Spleen (tissue), 7 donors: ENCODE measurements at regions not wholly inside any gene's neighbourhood (a gene's known extent, or its start where the extent isn't known, plus 50 kb on each side); places are given as distances from the start of the nearest gene placed in this dataset.

Experiments
- POLR2AphosphoS5 ChIP-seq, 3 donors: sonication (generic); formaldehyde crosslinking; IDR thresholded peaks; one replicate each; pipeline ENCODE4 v1.5.1; 2017; ENCODE audit warnings: antibody characterized with exemption in 3 of 3
- TF ChIP-seq, protein P1 (sequence below), 11 experiments: fragments of 200-600 bp in 7 of 11; fragments of 450-650 bp in 4 of 11; sonication (generic) in 4 of 11; IDR thresholded peaks in 8 of 11; conservative IDR thresholded peaks in 3 of 11; 1 replicate in 7 of 11; 2 replicates in 4 of 11; pipeline versions ENCODE4 v1.4.0 to v1.8.0; 2016 to 2021; ENCODE audit warnings: antibody characterized with exemption in 11 of 11, inconsistent platforms in 4 of 11, mild to moderate bottlenecking in 1 of 11
- donor health status: DM: no; HTN: no; CAD: no; lungs with moderate emphysema.
- donor health status: DM: no; HTN: no; CAD: no.
- donor health status: DM: no; HTN: no; CAD: no.

- TF ChIP-seq, protein P1, sequence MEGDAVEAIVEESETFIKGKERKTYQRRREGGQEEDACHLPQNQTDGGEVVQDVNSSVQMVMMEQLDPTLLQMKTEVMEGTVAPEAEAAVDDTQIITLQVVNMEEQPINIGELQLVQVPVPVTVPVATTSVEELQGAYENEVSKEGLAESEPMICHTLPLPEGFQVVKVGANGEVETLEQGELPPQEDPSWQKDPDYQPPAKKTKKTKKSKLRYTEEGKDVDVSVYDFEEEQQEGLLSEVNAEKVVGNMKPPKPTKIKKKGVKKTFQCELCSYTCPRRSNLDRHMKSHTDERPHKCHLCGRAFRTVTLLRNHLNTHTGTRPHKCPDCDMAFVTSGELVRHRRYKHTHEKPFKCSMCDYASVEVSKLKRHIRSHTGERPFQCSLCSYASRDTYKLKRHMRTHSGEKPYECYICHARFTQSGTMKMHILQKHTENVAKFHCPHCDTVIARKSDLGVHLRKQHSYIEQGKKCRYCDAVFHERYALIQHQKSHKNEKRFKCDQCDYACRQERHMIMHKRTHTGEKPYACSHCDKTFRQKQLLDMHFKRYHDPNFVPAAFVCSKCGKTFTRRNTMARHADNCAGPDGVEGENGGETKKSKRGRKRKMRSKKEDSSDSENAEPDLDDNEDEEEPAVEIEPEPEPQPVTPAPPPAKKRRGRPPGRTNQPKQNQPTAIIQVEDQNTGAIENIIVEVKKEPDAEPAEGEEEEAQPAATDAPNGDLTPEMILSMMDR (IDR thresholded peaks at IDR 0.05 in 8 of 11, conservative IDR thresholded peaks at IDR 0.05 in 3 of 11) = no peak
- TF ChIP-seq POLR2AphosphoS5 (IDR thresholded peaks at IDR 0.05) = no peak
These were observed 250.8 kb upstream of the TGFBR2 start for GRCh38 chr3:30355622-30356021.
